ENCODE measurements at regions not wholly inside any gene's neighbourhood (a gene's known extent, or its start where the extent isn't known, plus 50 kb on each side); places are given as distances from the start of the nearest gene placed in this dataset.

DNA sequence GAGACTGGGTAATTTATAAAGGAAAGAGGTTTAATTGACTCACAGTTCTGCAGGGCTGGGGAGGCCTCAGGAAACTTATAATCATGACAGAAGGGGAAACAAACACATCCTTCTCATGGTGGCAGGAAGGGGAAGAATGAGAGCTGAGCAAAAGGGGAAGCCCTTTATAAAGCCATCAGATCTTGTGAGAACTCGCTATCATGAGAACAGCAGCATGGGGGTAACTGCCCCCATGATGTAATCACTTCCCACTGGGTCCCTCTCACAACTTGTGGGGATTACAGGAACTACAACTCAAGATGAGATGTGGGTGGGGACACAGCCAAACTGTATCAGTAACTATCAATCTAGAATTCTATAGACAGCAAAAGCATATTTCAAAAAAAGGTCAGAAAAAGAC, 64.7 kb upstream of the ACTRT2 start:
- TF ChIP-seq, protein P1, sequence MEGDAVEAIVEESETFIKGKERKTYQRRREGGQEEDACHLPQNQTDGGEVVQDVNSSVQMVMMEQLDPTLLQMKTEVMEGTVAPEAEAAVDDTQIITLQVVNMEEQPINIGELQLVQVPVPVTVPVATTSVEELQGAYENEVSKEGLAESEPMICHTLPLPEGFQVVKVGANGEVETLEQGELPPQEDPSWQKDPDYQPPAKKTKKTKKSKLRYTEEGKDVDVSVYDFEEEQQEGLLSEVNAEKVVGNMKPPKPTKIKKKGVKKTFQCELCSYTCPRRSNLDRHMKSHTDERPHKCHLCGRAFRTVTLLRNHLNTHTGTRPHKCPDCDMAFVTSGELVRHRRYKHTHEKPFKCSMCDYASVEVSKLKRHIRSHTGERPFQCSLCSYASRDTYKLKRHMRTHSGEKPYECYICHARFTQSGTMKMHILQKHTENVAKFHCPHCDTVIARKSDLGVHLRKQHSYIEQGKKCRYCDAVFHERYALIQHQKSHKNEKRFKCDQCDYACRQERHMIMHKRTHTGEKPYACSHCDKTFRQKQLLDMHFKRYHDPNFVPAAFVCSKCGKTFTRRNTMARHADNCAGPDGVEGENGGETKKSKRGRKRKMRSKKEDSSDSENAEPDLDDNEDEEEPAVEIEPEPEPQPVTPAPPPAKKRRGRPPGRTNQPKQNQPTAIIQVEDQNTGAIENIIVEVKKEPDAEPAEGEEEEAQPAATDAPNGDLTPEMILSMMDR (IDR thresholded peaks at IDR 0.05), result no peak
- TF ChIP-seq POLR2AphosphoS5 (IDR thresholded peaks at IDR 0.05) (no peak), POLR2A (IDR thresholded peaks at IDR 0.05) (no peak)

Data from breast epithelium (tissue), 3 donors.